GM23338 (cell line): ENCODE measurements at regions not wholly inside any gene's neighbourhood (a gene's known extent, or its start where the extent isn't known, plus 50 kb on each side); places are given as distances from the start of the nearest gene placed in this dataset. TPM values are rescaled to one million over a fixed set of nuclear protein-coding genes. Genes with fewer than 3 reads are reported as not detected.

ENCODE experiments used
- small RNA-seq: library from RNA; depleted of rRNA; stranded (forward); fragments of <200 nt; gene quantifications from one replicate; pipeline ENCODE3, GENCODE V24; 2014; ENCODE audit warnings: low replicate concordance

Small RNA genes in the stretch of these regions (small RNA-seq; reads per million reads assigned to genes)
- not detected for gene AC027506.1
